ENCODE measurements at regions not wholly inside any gene's neighbourhood (a gene's known extent, or its start where the extent isn't known, plus 50 kb on each side); places are given as distances from the start of the nearest gene placed in this dataset.
"Not testable (repeated sequence)": the region's sequence is repeated elsewhere in the genome, so short reads cannot be mapped to it uniquely, and the experiment has no call there.

- TF ChIP-seq, protein P1, sequence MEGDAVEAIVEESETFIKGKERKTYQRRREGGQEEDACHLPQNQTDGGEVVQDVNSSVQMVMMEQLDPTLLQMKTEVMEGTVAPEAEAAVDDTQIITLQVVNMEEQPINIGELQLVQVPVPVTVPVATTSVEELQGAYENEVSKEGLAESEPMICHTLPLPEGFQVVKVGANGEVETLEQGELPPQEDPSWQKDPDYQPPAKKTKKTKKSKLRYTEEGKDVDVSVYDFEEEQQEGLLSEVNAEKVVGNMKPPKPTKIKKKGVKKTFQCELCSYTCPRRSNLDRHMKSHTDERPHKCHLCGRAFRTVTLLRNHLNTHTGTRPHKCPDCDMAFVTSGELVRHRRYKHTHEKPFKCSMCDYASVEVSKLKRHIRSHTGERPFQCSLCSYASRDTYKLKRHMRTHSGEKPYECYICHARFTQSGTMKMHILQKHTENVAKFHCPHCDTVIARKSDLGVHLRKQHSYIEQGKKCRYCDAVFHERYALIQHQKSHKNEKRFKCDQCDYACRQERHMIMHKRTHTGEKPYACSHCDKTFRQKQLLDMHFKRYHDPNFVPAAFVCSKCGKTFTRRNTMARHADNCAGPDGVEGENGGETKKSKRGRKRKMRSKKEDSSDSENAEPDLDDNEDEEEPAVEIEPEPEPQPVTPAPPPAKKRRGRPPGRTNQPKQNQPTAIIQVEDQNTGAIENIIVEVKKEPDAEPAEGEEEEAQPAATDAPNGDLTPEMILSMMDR (IDR thresholded peaks at IDR 0.05), result not testable (repeated sequence)
- not testable (repeated sequence) for TF ChIP-seq ZFX (IDR thresholded peaks at IDR 0.05; ENCODE audit: borderline replicate concordance)
Measured at GRCh38 chrX:3830020-3830419, 116.6 kb upstream of the PRKX start.
